Uterus (tissue), 3 donors: ENCODE measurements at regions not wholly inside any gene's neighbourhood (a gene's known extent, or its start where the extent isn't known, plus 50 kb on each side); places are given as distances from the start of the nearest gene placed in this dataset.

ENCODE experiments used
- DNase-seq, 2 donors: peaks; one replicate each; pipeline ENCODE4 v3.0.0-alpha.2; 2019 to 2020
- H3K27ac ChIP-seq, 2 donors: fragments of 200-600 bp; sonication (generic); 1 replicate in 1 of 2; 2 replicates in 1 of 2; pipeline ENCODE4 v1.5.1; 2016 to 2018
- H3K27me3 ChIP-seq, 2 donors: fragments of 200-600 bp; sonication (generic); one replicate each; pipeline ENCODE4 v1.5.1; 2018 to 2019; ENCODE audit warnings: control low read depth in 1 of 2
- H3K36me3 ChIP-seq, 2 donors: fragments of 200-600 bp; sonication (generic); one replicate each; pipeline ENCODE4 v1.5.1; 2019; ENCODE audit warnings: control low read depth in 1 of 2
- H3K4me1 ChIP-seq, 2 donors: fragments of 200-600 bp; sonication (generic); one replicate each; pipeline ENCODE4 v1.5.1; 2018 to 2019; ENCODE audit warnings: control low read depth in 1 of 2
- H3K4me3 ChIP-seq, 2 donors: fragments of 200-600 bp; sonication (generic); 1 replicate in 1 of 2; 2 replicates in 1 of 2; pipeline ENCODE4 v1.5.1; 2018 to 2019; ENCODE audit warnings: mild to moderate bottlenecking in 1 of 2
- H3K9me3 ChIP-seq, 2 donors: fragments of 200-600 bp; sonication (generic); one replicate each; pipeline ENCODE4 v1.5.1; 2019; ENCODE audit warnings: control low read depth in 1 of 2
- POLR2A ChIP-seq, 2 donors: fragments of 450-650 bp; IDR thresholded peaks; one replicate each; pipeline ENCODE4 v1.6.1; 2016; ENCODE audit warnings: antibody characterized with exemption in 2 of 2, mild to moderate bottlenecking in 1 of 2, moderate library complexity in 1 of 2
- intact Hi-C: fragments of 100-400 bp; cut with DNase I; formaldehyde crosslinking; loops from one replicate; pipeline ENCODE4 v1.15.1; 2023; ENCODE audit warnings: low total_unique reads
- TF ChIP-seq, protein P1 (sequence below), 4 experiments: fragments of 200-600 bp in 2 of 4; fragments of 450-650 bp in 2 of 4; sonication (generic) in 2 of 4; IDR thresholded peaks; one replicate each; pipeline ENCODE4 v1.5.1; 2016 to 2019; ENCODE audit warnings: antibody characterized with exemption in 4 of 4, mild to moderate bottlenecking in 2 of 4, moderate library complexity in 1 of 4
- donor health status: DM: yes; HTN: yes; CAD: no.

DNA sequence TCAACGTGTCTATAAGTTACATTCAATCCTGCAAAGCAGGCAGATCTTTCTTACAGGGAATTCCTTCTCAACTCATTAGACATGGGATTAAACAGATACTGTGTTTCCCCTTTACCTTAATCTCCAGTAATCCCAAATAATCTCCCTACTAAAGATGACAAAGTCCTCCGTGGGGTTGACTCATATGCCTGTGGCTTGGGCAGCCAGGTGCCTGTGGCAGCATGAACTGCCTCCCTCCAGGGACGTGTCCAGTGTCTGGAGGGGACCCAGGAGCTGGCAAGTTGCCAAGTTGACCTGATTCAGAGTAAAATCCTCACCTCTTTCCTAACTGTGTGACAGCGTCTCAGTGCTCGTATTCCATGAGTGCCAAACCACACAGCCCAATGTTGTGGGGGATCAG, 94.6 kb upstream of the PTCH1 start:
- no peaks in the 10 kb centered on the region for H3K36me3 ChIP-seq
- DNase-seq: no peak
- H3K27me3 ChIP-seq: no peaks in the 10 kb centered on the region
- H3K4me1 ChIP-seq: no peaks in the 10 kb centered on the region
- H3K27ac ChIP-seq: no peak overlapping the region
- TF ChIP-seq POLR2A (IDR thresholded peaks at IDR 0.05): no peak
- TF ChIP-seq, protein P1, sequence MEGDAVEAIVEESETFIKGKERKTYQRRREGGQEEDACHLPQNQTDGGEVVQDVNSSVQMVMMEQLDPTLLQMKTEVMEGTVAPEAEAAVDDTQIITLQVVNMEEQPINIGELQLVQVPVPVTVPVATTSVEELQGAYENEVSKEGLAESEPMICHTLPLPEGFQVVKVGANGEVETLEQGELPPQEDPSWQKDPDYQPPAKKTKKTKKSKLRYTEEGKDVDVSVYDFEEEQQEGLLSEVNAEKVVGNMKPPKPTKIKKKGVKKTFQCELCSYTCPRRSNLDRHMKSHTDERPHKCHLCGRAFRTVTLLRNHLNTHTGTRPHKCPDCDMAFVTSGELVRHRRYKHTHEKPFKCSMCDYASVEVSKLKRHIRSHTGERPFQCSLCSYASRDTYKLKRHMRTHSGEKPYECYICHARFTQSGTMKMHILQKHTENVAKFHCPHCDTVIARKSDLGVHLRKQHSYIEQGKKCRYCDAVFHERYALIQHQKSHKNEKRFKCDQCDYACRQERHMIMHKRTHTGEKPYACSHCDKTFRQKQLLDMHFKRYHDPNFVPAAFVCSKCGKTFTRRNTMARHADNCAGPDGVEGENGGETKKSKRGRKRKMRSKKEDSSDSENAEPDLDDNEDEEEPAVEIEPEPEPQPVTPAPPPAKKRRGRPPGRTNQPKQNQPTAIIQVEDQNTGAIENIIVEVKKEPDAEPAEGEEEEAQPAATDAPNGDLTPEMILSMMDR (IDR thresholded peaks at IDR 0.05): no peak
- no peaks in the 10 kb centered on the region for H3K9me3 ChIP-seq
- H3K4me3 ChIP-seq: no peak overlapping the region
- intact Hi-C loops: no loop called here

DNA sequence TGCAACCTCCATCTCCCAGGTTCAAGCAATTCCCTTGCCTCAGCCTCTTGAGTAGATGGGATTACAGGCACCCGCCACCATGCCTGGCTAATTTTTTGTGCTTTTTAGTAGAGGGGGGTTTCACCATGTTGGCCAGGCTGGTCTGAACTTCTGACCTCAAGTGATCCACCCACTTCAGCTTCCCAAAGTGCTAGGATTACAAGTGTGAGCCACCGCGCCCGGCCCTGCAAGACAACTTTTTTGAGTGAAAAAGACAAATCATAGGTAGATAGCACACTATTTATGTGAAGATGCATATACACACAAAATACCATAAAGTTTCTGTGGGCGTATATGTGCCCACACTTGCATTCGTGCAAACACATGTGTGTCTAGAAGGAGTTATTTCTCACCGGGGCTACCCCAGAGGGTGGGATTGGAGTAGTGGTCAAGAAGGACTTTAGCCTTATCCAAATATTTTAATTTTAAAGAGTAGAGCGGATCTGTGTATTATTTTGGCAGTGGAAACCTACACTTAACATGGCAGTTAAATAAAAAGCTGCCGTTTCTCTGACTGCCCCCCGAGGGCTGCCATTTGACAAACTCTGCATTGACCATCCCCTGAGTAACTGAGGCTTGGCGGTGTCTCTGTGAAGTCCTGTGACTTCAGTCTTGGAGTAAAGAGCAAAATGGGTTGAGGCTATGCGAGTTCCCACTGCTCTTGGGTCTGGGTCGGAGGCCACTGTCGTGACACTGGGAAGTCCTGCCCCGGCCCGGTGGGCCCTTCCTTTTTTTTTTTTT, 93.4 kb upstream of the PTCH1 start:
- no peaks in the 10 kb centered on the region for H3K27me3 ChIP-seq
- H3K36me3 ChIP-seq: no peaks in the 10 kb centered on the region
- DNase-seq: no peak
- TF ChIP-seq POLR2A (IDR thresholded peaks at IDR 0.05): no peak
- TF ChIP-seq, protein P1 (IDR thresholded peaks at IDR 0.05): no peak
- H3K4me3 ChIP-seq: no peak overlapping the region
- no peaks in the 10 kb centered on the region for H3K9me3 ChIP-seq
- H3K4me1 ChIP-seq: no peaks in the 10 kb centered on the region
- intact Hi-C loops: no loop called here
- no peak overlapping the region for H3K27ac ChIP-seq

DNA sequence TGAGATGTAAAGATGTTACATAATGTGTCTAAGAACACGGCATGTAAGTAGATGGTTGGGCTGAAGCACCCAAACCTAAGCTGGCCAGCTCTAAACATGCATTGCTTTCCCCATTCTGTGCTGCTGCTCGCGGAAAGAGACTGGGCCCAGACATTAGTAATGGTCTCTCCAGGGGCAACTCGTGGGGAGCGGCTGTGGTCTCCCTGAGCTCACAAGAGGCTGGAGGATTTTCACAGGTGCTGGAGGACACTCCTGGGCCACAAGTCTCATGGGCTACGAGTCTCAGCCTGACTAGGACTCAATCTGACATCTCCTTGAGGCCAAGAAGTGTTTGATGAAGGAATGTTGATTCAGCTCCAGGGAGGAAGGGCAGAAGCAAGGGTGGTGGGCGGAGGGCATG, 92.7 kb upstream of the PTCH1 start:
- Histone ChIP-seq H3K9me3 (no peaks in the 10 kb centered on the region), H3K27me3 (no peaks in the 10 kb centered on the region), H3K4me1 (no peaks in the 10 kb centered on the region), H3K4me3 (no peak overlapping the region), H3K27ac (no peak overlapping the region), H3K36me3 (no peaks in the 10 kb centered on the region)
- DNase-seq: no peak
- TF ChIP-seq POLR2A (IDR thresholded peaks at IDR 0.05): no peak
- TF ChIP-seq, protein P1 (IDR thresholded peaks at IDR 0.05): no peak
- intact Hi-C loops: no loop called here

DNA sequence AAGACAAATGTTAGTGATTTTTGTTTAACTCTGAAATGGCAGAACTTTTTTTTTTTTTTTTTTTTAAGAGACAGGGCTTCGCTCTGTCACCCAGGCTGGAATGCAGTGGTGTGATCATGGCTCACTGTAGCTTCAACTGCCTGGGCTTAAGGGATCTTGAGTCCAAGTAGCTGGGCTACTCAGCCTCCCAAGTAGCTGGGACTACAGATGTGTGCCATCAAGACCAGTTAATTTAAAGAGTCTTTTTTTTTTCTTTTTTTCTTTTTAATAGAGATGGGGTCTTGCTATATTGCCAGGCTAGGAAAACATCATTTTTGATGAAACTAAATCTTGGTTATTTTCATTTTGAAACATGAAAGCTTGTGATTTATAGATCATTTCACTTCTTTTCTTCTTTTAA, 91.6 kb upstream of the PTCH1 start:
- TF ChIP-seq, protein P1 (IDR thresholded peaks at IDR 0.05): no peak
- intact Hi-C loops: no loop called here
- Histone ChIP-seq H3K27ac (no peak overlapping the region), H3K36me3 (no peaks in the 10 kb centered on the region), H3K9me3 (no peaks in the 10 kb centered on the region), H3K27me3 (no peaks in the 10 kb centered on the region), H3K4me1 (no peaks in the 10 kb centered on the region), H3K4me3 (no peak overlapping the region)
- no peak for DNase-seq

DNA sequence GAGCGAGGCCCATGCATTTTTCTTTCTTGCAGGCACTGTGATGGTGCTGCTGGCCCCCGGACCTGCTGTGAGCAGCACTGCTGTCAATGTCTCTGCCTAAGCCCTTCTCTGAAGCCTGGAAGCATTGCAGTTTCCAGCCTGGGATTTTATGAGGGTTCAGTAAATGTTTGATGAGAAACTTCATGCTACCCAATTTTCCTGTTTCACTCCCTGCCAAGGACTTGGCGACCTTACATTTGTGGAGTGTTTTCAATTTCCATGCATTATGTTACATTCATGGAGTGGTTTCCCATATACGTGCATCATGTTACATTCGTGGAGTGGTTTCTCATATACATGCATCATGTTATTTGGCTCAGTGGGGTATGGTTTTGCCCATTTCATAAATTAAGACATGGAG, 90.7 kb upstream of the PTCH1 start:
- intact Hi-C loops: no loop called here
- no peaks in the 10 kb centered on the region for H3K9me3 ChIP-seq
- no peaks in the 10 kb centered on the region for H3K27me3 ChIP-seq
- no peak for DNase-seq
- TF ChIP-seq, protein P1 (IDR thresholded peaks at IDR 0.05): no peak
- no peak for TF ChIP-seq POLR2A (IDR thresholded peaks at IDR 0.05)
- H3K4me3 ChIP-seq: no peak overlapping the region
- no peaks in the 10 kb centered on the region for H3K36me3 ChIP-seq
- no peak overlapping the region for H3K27ac ChIP-seq
- no peaks in the 10 kb centered on the region for H3K4me1 ChIP-seq
